Limb (tissue), 2 donors: ENCODE measurements at regions not wholly inside any gene's neighbourhood (a gene's known extent, or its start where the extent isn't known, plus 50 kb on each side); places are given as distances from the start of the nearest gene placed in this dataset.

Experiments
- DNase-seq, 2 donors: peaks; one replicate each; pipeline ENCODE4 v3.0.0-alpha.2; 2016; ENCODE audit errors: extremely low spot score in 2 of 2

- DNase-seq = no peak
These were observed 111.6 kb upstream of the HABP2 start for GRCh38 chr10:113441220-113441619.

- peak in 1 of 2 donors; percentile 11 for DNase-seq
These were observed 111.1 kb upstream of the HABP2 start for GRCh38 chr10:113441686-113442270.

GRCh38 chr10:113442336-113442735 is 110.5 kb upstream of the HABP2 start:
- peak in 1 of 2 donors; percentile 6 for DNase-seq

- DNase-seq = peak in 1 of 2 donors; percentile 16
These were observed 109.5 kb upstream of the HABP2 start for GRCh38 chr10:113443141-113443925.

- peak in 1 of 2 donors; percentile 8 for DNase-seq
These were observed 108.0 kb upstream of the HABP2 start for GRCh38 chr10:113444766-113445365.

GRCh38 chr10:113445736-113446135 is 107.1 kb upstream of the HABP2 start:
- DNase-seq = peak in 1 of 2 donors; percentile 6

- peak in 1 of 2 donors; percentile 2 for DNase-seq
These were observed 106.1 kb upstream of the HABP2 start for GRCh38 chr10:113446739-113447138.

- DNase-seq = peak in 1 of 2 donors; percentile 3
These were observed 105.6 kb upstream of the HABP2 start for GRCh38 chr10:113447278-113447677.

- peak in 1 of 2 donors; percentile 17 for DNase-seq
These were observed 103.7 kb upstream of the HABP2 start for GRCh38 chr10:113449006-113449695.

- no peak for DNase-seq
These were observed 102.6 kb upstream of the HABP2 start for GRCh38 chr10:113450046-113450804.

- DNase-seq = peak in 1 of 2 donors; percentile 7
These were observed 101.9 kb upstream of the HABP2 start for GRCh38 chr10:113450906-113451305.

- peak in 1 of 2 donors; percentile 12 for DNase-seq
These were observed 100.6 kb upstream of the HABP2 start for GRCh38 chr10:113452146-113452845.

- DNase-seq = peak in 1 of 2 donors; percentile 7
These were observed 99.5 kb upstream of the HABP2 start for GRCh38 chr10:113453351-113453750.

- DNase-seq = peak; percentile 32 to 73
These were observed 98.4 kb upstream of the HABP2 start for GRCh38 chr10:113454341-113455061.

- DNase-seq = peak in 1 of 2 donors; percentile 13
These were observed 96.9 kb upstream of the HABP2 start for GRCh38 chr10:113455947-113456346.

- no peak for DNase-seq
These were observed 96.1 kb upstream of the HABP2 start for GRCh38 chr10:113456741-113457140.

- DNase-seq = no peak
These were observed 95.4 kb upstream of the HABP2 start for GRCh38 chr10:113457408-113457807.

- no peak for DNase-seq
These were observed 94.4 kb upstream of the HABP2 start for GRCh38 chr10:113458451-113458850.

GRCh38 chr10:113458944-113459343 is 93.9 kb upstream of the HABP2 start:
- DNase-seq = no peak
